Body of pancreas (tissue), 4 donors: ENCODE measurements at regions not wholly inside any gene's neighbourhood (a gene's known extent, or its start where the extent isn't known, plus 50 kb on each side); places are given as distances from the start of the nearest gene placed in this dataset.

ENCODE experiments used
- CTCF ChIP-seq, 7 experiments: fragments of 450-650 bp in 4 of 7; fragments of 200-600 bp in 3 of 7; sonication (generic) in 3 of 7; IDR thresholded peaks; one replicate each; pipeline ENCODE4 v1.5.1; 2016 to 2019; ENCODE audit warnings: antibody characterized with exemption in 7 of 7
- POLR2A ChIP-seq, 3 donors: fragments of 450-650 bp; IDR thresholded peaks; one replicate each; pipeline ENCODE4 v1.6.1; 2016; ENCODE audit warnings: antibody characterized with exemption in 3 of 3, mild to moderate bottlenecking in 2 of 3

- TF ChIP-seq CTCF (IDR thresholded peaks at IDR 0.05): no peak
- TF ChIP-seq POLR2A (IDR thresholded peaks at IDR 0.05): no peak
Observed at GRCh38 chr5:173488144-173488543, 128.3 kb downstream of the BOD1 start.
